Thymus (tissue), 11 donors: ENCODE measurements at regions not wholly inside any gene's neighbourhood (a gene's known extent, or its start where the extent isn't known, plus 50 kb on each side); places are given as distances from the start of the nearest gene placed in this dataset.
"Not testable (repeated sequence)": the region's sequence is repeated elsewhere in the genome, so short reads cannot be mapped to it uniquely, and the experiment has no call there.

Experiments
- DNase-seq, 9 donors: peaks; one replicate each; pipeline ENCODE4 v3.0.0-alpha.2; 2013; ENCODE audit warnings: low spot score in 9 of 9, low read depth in 6 of 9, missing footprints in 1 of 9
- H3K27ac ChIP-seq, 2 donors: one replicate each; pipeline ENCODE4 v1.5.1; 2013; ENCODE audit warnings: control low read depth in 1 of 2, low read depth in 1 of 2, low read length in 1 of 2, mild to moderate bottlenecking in 1 of 2, moderate library complexity in 1 of 2
- H3K27me3 ChIP-seq, 2 donors: one replicate each; pipeline ENCODE4 v1.5.1; 2013; ENCODE audit warnings: low read length in 1 of 2; ENCODE audit not compliant: control insufficient read depth in 2 of 2, insufficient read depth in 1 of 2
- H3K36me3 ChIP-seq, 2 donors: one replicate each; pipeline ENCODE4 v1.5.1; 2013; ENCODE audit warnings: low read length in 1 of 2, mild to moderate bottlenecking in 1 of 2, moderate library complexity in 1 of 2; ENCODE audit not compliant: control insufficient read depth in 2 of 2, insufficient read depth in 2 of 2
- H3K4me1 ChIP-seq, 2 donors: one replicate each; pipeline ENCODE4 v1.5.1; 2013; ENCODE audit warnings: low read length in 2 of 2; ENCODE audit not compliant: control insufficient read depth in 2 of 2, insufficient read depth in 2 of 2
- H3K4me3 ChIP-seq, 2 donors: one replicate each; pipeline ENCODE4 v1.5.1; 2013; ENCODE audit warnings: low read length in 2 of 2, control low read depth in 1 of 2, mild to moderate bottlenecking in 1 of 2
- H3K9me3 ChIP-seq, 2 donors: one replicate each; pipeline ENCODE4 v1.5.1; 2013; ENCODE audit warnings: low read length in 1 of 2, mild to moderate bottlenecking in 1 of 2; ENCODE audit not compliant: control insufficient read depth in 2 of 2, insufficient read depth in 1 of 2
- WGBS: extraction: QIAGEN DNeasy Blood & Tissue Kit; methylation state at CpG from one replicate; pipeline ENCODE4 v1.1.7; 2013; 5-methylcytosine and 5-hydroxymethylcytosine counted together
- donor health status: healthy.

GRCh38 chr4:160326110-160326509 is 1223.2 kb downstream of the RAPGEF2 start:
- 75% methylated on average over 5 of the region's 5 CpGs for WGBS

GRCh38 chr4:160347197-160347596 is 1244.3 kb downstream of the RAPGEF2 start:
- DNase-seq: peak in 1 of 9 donors; percentile 1
- Histone ChIP-seq H3K27ac (no peak overlapping the region), H3K27me3 (no peaks in the 10 kb centered on the region), H3K36me3 (no peaks in the 10 kb centered on the region), H3K4me1 (no peaks in the 10 kb centered on the region), H3K9me3 (no peaks in the 10 kb centered on the region), H3K4me3 (no peak overlapping the region)

More at GRCh38 chr4:160326110-160326509, 1223.2 kb downstream of the RAPGEF2 start:
- Histone ChIP-seq H3K36me3 (no peaks in the 10 kb centered on the region), H3K4me3 (no peak overlapping the region), H3K9me3 (no peaks in the 10 kb centered on the region), H3K27me3 (no peaks in the 10 kb centered on the region), H3K4me1 (no peaks in the 10 kb centered on the region), H3K27ac (no peak overlapping the region)
- no peak for DNase-seq

- no peaks in the 10 kb centered on the region for H3K9me3 ChIP-seq
- H3K27me3 ChIP-seq: no peaks in the 10 kb centered on the region
- no peaks in the 10 kb centered on the region for H3K36me3 ChIP-seq
- 94% methylated on average over 6 of the region's 6 CpGs for WGBS
- H3K4me1 ChIP-seq: no peaks in the 10 kb centered on the region
- H3K27ac ChIP-seq: no peak overlapping the region
- DNase-seq: no peak
- no peak overlapping the region for H3K4me3 ChIP-seq
Observed at GRCh38 chr4:160350944-160351343, 1248.1 kb downstream of the RAPGEF2 start.

GRCh38 chr4:160352637-160353036 is 1249.8 kb downstream of the RAPGEF2 start:
- H3K9me3 ChIP-seq: no peaks in the 10 kb centered on the region
- no peak overlapping the region for H3K27ac ChIP-seq
- H3K4me1 ChIP-seq: no peaks in the 10 kb centered on the region
- no peak for DNase-seq
- H3K4me3 ChIP-seq: no peak overlapping the region
- no peaks in the 10 kb centered on the region for H3K27me3 ChIP-seq
- H3K36me3 ChIP-seq: no peaks in the 10 kb centered on the region
- 86% methylated on average over 2 of the region's 2 CpGs for WGBS

DNA sequence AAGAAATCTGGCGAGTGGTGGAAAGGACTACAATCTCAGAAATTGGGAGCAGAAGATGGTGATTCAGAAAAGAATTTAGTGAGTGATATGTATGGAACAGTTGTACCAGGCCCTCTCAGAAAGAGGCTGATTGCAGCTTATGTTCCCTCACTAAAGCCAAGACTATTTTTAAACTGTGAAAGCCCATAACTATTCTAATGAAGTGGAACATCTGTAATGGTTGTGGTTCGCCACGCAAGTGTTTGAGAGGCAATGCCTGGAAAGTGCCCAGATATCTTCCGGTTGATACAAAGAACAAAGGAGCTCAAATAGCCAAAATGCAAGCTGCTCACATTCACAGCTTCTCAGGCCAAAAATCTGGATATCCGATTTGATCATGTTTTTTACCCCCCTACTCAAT is 1250.7 kb downstream of the RAPGEF2 start:
- H3K27me3 ChIP-seq: no peaks in the 10 kb centered on the region
- no peaks in the 10 kb centered on the region for H3K4me1 ChIP-seq
- WGBS: 87% methylated on average over 5 of the region's 5 CpGs
- no peak overlapping the region for H3K27ac ChIP-seq
- H3K36me3 ChIP-seq: no peaks in the 10 kb centered on the region
- DNase-seq: no peak
- no peaks in the 10 kb centered on the region for H3K9me3 ChIP-seq
- no peak overlapping the region for H3K4me3 ChIP-seq

- H3K27me3 ChIP-seq: no peaks in the 10 kb centered on the region
- H3K4me3 ChIP-seq: no peak overlapping the region
- no peak overlapping the region for H3K27ac ChIP-seq
- H3K4me1 ChIP-seq: no peaks in the 10 kb centered on the region
- no peaks in the 10 kb centered on the region for H3K36me3 ChIP-seq
- 56% methylated on average over 3 of the region's 3 CpGs for WGBS
- no peaks in the 10 kb centered on the region for H3K9me3 ChIP-seq
- DNase-seq: no peak
Observed at GRCh38 chr4:160362478-160362877, 1259.6 kb downstream of the RAPGEF2 start.

- Histone ChIP-seq H3K27ac (no peak overlapping the region), H3K27me3 (no peaks in the 10 kb centered on the region), H3K4me3 (no peak overlapping the region), H3K36me3 (no peaks in the 10 kb centered on the region), H3K9me3 (no peaks in the 10 kb centered on the region), H3K4me1 (no peaks in the 10 kb centered on the region)
- no peak for DNase-seq
Observed at GRCh38 chr4:160364217-160364616, 1261.3 kb downstream of the RAPGEF2 start.

GRCh38 chr4:160364665-160365064 is 1261.8 kb downstream of the RAPGEF2 start:
- H3K36me3 ChIP-seq, DNase-seq, H3K4me1 ChIP-seq, H3K27me3 ChIP-seq, H3K27ac ChIP-seq, H3K4me3 ChIP-seq, H3K9me3 ChIP-seq: not testable (repeated sequence)
- 82% methylated on average over 6 of the region's 6 CpGs for WGBS

DNA sequence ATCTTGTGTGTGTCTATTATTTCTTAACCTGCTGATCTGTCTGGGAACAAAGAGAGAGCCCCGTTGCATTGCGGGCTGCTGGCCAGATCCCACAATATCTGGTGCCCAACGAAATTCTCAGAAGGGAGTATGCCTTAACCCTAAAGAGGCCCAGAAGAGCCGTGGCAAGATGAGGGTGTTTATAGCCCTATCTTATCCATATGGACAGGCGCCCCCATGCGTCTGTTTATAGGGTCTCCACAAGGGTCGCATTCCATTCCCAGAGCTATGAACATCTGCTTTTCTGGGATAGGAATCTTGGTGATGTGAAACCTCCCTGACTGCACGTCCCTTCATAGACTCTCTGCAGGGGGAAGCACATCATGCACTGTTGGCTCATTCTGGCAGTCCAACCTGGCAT is 1262.5 kb downstream of the RAPGEF2 start:
- DNase-seq, H3K4me3 ChIP-seq: not testable (repeated sequence)
- WGBS: 75% methylated on average over 8 of the region's 8 CpGs

DNA sequence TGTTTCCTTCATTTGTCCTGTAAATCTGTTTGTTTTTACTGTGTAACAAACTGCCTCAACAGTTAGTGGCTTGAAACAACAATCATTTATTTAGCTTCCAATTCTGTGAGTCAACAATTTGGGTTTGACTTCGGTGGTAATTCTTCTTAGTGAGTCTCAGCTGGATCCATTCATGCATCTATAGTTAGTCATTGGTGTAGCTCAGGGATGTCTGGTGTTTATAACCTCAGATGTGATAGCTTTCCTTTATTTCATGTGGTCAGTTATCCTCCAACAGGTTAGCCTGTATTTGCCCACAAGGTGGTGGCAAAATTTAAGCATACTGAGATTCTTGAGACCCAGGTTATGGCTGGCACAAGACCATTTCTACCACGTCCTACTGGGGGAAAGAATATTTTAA is 1267.2 kb downstream of the RAPGEF2 start:
- Histone ChIP-seq H3K4me1 (no peaks in the 10 kb centered on the region), H3K36me3 (no peaks in the 10 kb centered on the region), H3K27me3 (no peaks in the 10 kb centered on the region), H3K4me3 (no peak overlapping the region), H3K9me3 (no peaks in the 10 kb centered on the region), H3K27ac (no peak overlapping the region)
- DNase-seq: no peak
- WGBS: 74% methylated on average over 2 of the region's 2 CpGs

More for the DNA sequence above, 1262.5 kb downstream of the RAPGEF2 start:
- not testable (repeated sequence) for H3K9me3 ChIP-seq, H3K27ac ChIP-seq, H3K27me3 ChIP-seq, H3K4me1 ChIP-seq, H3K36me3 ChIP-seq
